GM19438 (cell line): ENCODE measurements at regions not wholly inside any gene's neighbourhood (a gene's known extent, or its start where the extent isn't known, plus 50 kb on each side); places are given as distances from the start of the nearest gene placed in this dataset.
"Not testable (repeated sequence)": the region's sequence is repeated elsewhere in the genome, so short reads cannot be mapped to it uniquely, and the experiment has no call there.

Source experiments
- ATAC-seq: cut with Tn5 transposase; IDR thresholded peaks from one replicate; pipeline ENCODE4 v1.9.1; 2021; ENCODE audit warnings: low read depth; ENCODE audit not compliant: unreplicated experiment

DNA sequence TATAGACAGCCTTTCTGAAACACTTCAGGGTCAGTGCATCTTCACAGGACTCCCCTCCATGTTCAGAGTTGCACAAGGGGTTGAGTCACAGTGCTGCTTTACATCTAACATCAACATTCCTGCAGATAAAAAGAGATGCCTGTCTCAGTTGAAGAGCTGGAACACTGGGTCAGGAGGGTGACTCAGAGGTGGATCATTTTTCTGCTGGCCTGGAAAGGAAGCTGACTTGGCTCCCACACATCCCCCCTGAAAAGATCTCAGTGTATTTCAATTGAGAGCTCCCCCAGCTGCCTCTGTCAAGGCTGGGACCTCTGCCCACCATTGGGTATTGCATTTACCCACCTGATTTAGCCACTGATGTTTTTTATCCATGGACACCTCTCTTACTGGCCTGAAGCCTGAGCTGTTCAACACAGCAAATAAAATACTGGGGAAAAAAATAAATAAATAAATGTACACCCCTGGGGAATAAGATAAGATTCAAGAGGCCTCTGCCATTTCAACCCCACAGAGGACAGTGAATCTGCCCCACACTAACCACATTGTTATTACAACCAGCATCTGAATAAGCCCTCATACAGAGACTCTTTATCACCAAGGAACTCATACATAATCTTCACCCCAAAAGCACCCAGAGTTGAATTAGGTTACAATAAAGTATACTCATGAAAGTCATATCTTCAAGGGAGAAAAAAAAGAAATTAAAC, 716.4 kb downstream of the SEMA5A start:
- no peak for ATAC-seq

DNA sequence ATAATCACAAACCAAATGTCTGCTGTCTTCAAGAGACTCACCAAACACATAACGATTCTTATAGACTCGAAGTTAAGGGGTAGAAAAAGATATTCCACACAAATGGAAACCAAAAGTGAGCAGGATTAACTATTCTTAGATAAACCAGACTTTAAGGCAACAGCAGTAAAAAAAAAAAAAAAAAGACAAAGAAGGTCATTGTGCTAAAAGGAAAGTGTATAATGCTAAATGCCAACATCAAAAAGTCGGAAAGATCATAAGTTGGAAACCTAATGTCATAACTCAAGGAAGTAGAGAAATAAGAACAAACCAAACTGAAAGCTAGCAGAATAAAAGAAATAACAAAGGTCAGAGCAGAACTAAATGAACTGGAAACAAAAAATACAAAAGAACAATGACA, 714.6 kb downstream of the SEMA5A start:
- no peak for ATAC-seq

- no peak for ATAC-seq
These were observed 714.0 kb downstream of the SEMA5A start for GRCh38 chr5:8831854-8832253.

DNA sequence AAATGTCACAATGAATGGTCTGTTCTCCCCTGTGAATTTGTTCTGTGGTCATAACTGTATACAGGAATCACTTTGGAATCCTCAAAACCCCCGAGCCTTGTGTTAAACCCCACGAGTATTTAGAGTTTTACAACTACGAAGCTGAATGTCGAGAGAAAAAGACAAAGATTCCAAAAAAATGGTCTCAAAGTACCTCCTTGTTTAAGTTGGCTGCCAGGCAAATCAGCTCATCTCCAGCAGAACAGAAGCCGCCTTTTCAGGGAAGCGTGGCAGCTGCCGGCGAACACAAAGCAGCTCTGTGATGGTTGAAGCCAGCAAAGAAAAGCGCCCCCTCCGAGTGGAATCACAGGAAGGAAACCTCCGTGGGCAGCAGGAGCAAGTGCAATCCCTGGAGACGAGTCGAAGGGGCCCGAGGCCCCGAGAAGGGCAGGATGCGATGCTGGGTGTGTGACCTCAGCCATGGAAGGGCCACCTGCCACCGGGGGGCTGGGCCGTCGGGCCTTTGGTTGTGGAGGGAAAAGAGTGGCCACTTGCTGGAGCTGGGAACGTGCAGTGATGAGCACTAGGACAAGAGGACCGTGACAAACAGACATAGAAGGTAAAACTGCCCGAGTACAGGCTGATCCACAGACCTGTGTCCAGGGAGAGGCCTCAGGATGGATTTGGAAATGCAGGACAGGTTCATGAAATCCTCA, 706.4 kb downstream of the SEMA5A start:
- ATAC-seq = no peak

- no peak for ATAC-seq
These were observed 705.6 kb downstream of the SEMA5A start for GRCh38 chr5:8840237-8840636.

DNA sequence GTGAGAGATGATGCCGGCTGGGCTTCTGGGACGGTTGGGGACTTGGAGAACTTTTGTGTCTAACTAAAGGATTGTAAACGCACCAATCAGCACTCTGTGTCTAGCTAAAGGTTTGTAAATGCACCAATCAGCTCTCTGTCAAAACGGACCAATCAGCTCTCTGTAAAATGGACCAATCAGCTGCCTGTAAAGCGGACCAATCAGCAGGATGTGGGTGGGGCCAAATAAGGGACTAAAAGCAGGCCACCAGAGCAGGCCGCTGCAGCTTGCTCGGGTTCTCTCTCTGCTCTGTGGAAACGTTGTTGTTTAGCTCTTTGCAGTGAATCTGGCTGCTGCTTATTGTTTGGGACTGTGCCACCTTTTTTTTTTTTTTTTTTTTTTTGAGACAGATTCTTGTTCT, 705.1 kb downstream of the SEMA5A start:
- not testable (repeated sequence) for ATAC-seq

DNA sequence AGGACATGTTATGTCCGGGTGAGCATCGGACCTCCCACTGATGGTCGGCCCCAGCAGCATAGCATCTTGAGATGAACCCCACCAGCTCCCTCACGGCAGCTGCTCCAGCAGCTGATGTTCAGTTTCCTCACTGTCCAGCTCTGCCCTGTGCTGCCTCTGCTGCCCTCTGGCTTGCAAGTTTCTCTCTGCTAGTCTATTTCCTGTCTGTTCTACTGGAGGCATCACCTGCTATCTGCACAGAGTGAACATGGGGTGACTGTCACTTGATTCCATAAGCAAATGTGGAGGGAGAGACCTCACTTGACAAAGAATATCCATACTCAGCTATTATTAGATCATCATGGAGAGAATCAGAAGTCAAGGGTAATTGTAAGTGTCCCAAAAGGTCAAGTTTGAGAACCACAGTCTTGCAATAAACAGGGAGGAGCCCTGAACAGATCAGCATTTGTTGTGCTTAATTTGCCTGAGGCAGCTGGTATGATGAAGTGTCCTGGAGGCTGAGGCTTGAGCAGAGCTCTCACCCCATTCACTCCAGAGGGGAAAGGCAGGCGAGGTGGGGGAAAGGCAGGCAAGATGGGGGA, 702.8 kb downstream of the SEMA5A start:
- ATAC-seq = no peak

- no peak for ATAC-seq
These were observed 702.1 kb downstream of the SEMA5A start for GRCh38 chr5:8843771-8844170.

DNA sequence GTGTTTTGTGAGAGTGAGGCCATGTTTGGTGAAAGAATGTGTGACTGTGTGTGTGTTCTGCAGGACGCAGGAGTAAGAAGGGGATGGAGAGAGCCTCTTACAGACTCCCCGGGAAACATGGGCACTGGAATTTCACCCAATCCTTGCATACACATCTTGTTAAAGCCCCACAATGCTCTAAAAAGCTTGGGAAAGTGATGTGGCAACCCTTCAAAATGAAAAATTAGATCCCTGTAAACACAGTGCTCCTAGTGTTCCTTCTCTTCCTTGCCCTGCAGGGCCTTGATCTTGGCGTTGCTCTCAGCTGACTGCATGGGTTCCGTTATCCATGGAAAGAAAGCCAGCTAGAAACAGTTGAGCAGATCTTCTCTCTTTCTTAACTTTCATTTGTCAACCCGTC, 701.7 kb downstream of the SEMA5A start:
- ATAC-seq = no peak

DNA sequence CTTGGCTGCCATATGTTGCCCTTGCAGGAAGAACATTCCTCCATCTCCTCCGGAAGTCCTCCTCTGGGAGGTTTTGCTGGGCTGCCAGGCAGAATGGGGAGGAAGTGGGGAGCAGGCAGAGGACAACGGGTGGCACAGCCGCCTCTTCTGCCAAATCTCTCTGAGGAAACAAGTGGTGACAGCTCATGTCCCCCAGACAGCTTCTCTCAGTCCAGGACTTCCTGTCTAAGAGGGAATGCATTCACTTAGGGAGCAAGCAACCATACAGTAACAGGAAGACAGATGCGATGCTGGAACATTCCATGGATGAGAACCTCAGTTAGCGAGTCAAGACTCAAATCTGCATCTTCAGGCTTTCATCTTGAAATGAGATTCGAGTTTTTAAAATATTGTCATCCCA, 701.0 kb downstream of the SEMA5A start:
- no peak for ATAC-seq

DNA sequence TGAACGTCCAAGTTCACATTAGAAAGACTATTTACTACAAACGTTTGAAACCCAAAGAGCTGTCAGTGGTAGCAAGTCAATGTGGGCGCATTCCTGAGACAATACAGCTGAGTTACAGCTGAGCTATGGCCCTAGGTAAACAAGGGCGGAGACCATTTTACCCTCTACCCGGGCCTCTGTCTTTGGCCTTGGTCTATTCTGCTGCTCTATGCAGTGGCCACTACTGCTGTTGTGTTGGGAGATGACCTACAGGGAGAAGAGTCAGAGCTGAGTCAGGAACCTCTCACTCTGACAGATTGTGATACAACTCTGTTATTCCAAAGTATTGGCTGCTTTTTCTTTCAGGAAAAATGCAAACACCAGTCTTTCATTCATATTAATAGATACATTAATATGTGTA, 700.6 kb downstream of the SEMA5A start:
- no peak for ATAC-seq

DNA sequence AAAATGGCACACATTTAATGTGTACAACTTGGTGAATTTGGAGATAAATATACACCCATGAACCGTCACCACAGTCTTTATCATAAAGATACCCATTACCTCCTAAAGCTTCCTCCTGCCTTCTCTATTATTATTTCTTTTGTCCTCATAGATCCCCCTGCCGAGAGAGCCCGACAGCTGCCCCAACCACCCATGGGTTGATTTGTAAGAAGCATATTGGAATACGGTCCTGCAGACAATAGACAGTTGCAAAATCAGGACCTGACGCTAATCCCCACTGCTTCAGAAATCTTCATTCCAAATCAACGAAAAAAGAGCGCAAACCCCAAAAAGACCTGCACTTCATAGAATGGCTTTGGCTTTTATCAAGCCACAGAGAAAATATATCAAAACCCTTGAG, 697.5 kb downstream of the SEMA5A start:
- ATAC-seq = no peak

DNA sequence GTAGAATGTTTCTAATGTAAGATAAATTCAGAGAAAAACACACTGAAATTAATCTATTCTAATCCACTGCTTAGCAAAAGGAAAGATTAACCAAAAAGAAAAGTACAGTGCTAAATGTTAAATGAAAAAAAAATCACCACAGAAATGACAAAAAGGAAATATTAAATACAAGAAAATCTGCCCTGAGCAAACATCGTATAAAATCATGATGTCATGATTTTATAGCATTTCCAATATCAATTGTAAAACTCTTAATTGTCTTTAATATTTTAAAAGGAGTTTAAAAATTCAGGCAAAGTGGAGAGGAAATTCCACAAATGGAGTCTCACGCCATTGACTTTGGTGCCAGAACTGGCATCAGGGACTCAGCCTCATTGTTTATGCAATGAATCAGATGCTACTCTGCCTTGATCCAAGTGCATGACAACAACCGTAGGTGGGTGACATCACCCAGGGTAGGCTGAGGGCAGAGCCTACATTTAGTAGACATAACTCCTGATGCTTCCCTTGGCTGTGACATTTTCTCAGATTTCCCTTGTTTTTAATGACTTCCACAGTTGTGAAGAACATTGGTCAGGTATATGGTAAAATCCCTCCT, 696.8 kb downstream of the SEMA5A start:
- no peak for ATAC-seq

DNA sequence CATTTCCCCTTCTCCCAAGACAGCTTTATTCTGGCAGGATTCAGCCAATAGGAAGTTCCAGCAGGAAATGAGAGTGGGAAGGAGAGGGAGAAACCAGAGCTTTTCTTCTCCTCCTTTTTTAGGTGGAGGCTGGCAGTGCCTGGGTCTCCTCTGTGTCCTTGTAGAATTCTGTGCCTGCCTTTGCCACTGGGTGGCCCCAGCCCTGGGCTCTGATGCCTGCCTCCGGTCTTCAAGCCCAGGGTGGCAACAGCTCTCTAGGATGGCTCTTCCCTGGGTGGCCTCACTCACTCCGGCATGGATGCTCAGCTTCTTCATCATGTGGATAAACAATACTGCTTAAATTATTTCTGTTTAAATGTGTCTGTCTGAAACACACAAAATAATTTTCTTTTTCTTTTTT, 694.8 kb downstream of the SEMA5A start:
- no peak for ATAC-seq

- no peak for ATAC-seq
These were observed 688.8 kb downstream of the SEMA5A start for GRCh38 chr5:8857051-8857450.

DNA sequence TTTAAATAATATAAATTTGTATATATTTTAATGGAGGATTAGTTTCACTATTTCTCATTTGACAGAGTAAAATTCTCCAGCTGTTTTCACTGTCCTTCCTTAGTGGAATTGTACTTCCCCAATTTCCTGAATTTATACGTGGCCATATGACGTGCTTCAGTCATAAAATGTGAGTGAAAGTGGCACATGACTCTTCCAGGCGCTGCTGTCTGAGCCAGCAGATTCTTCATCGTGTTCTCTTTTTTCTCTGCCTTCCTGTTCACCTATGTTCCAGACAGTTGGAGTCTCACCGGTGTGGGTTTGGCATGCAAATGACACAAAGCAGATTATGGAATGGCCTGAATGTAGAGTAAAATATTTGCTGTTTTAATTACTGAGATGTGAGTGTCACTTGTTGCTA, 684.1 kb downstream of the SEMA5A start:
- ATAC-seq = no peak

- peak; percentile 71 for ATAC-seq
These were observed 681.8 kb downstream of the SEMA5A start for GRCh38 chr5:8864053-8864452.

DNA sequence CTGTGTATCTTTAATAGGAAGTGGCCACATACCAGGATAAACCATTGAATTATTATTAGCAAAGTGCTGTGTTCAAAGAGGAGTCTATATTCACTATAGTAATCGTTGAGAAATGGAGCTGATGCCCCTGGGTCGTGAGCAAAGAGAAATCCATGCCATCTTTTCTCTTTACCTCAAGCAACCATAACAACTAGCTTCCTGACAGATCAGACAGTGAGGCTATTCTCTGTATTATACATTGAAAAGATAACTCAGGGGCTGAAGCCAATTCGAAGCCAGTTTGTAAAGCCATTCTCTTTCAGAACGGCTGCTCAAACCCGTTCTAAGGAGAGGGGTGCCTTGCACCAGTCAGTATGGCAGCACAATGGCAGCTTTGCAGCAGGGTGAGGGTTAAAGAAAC, 680.6 kb downstream of the SEMA5A start:
- no peak for ATAC-seq

GRCh38 chr5:8865686-8866374, 680.0 kb downstream of the SEMA5A start:
- no peak for ATAC-seq

GRCh38 chr5:8868283-8868682, 677.6 kb downstream of the SEMA5A start:
- ATAC-seq = no peak

DNA sequence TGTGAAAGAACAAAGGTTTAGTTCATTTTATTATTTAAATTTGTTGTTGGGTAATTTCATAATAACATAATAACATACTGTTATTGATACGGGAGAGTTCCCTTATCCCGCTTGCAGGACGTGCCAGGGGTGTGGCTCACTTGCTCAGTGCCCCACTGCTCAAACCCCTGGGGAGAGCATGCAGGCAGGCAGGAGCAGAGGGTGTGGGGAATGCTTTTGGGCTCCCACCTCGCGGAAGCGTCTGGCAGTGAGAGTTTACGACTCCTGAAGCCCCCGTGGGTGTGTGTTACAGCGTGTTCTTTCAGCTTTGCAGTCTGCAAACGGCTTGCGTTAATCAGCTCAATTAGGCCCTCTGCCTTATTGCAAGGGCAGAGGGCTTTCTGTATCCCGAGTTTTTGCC, 675.9 kb downstream of the SEMA5A start:
- ATAC-seq = no peak
